HepG2 (cell line): ENCODE measurements at regions not wholly inside any gene's neighbourhood (a gene's known extent, or its start where the extent isn't known, plus 50 kb on each side); places are given as distances from the start of the nearest gene placed in this dataset.

ENCODE experiments used
- ATAC-seq: fragments of 200-7000 bp; cut with Tn5 transposase; 3 replicates; pipeline ENCODE4 v1.9.1; 2020; ENCODE audit warnings: mild to moderate bottlenecking, moderate library complexity
- BruUV-seq: library from RNA; stranded (reverse); fragments of 400-500 nt; replicated peaks from 2 replicates; lab custom pipeline; 2021; lab: Mats Ljungman, UMichigan
- CTCF ChIA-PET: fragments of 300-600 bp; formaldehyde crosslinking; extraction: SDS; loops from one replicate; lab custom pipeline; 2021; ENCODE audit warnings: low total read pairs, inconsistent platforms, low intra/inter-chr PET ratio; lab: Yijun Ruan, JAX
- POLR2A ChIA-PET: fragments of 350-600 bp; sonication (Branson Sonifier 250); formaldehyde crosslinking; loops from one replicate; lab custom pipeline; 2020; ENCODE audit warnings: antibody characterized with exemption, inconsistent platforms; lab: Yijun Ruan, JAX
- DNase-seq: peaks from one replicate; pipeline ENCODE4 v3.0.0-alpha.2; 2015; ENCODE audit warnings: low spot score
- FAIRE-seq: peaks from 3 replicates; lab custom pipeline; 2011; peaks lifted over from hg19 to GRCh38; lab: Jason Lieb, UNC
- H2AFZ ChIP-seq: one replicate; pipeline ENCODE4 v1.6.1; 2011; ENCODE audit warnings: low read length, inconsistent platforms
- H3K27ac ChIP-seq: fragments of 300-600 bp; 3 replicates; pipeline ENCODE4 v1.8.0; 2011; ENCODE audit warnings: mixed run types, mild to moderate bottlenecking, mixed read lengths, low read length, inconsistent platforms; ENCODE audit not compliant: insufficient read depth; ENCODE audit errors: extremely low read length
- H3K27me3 ChIP-seq, 2 experiments: fragments of 200-600 bp in 1 of 2; 2 replicates in 1 of 2; 3 replicates in 1 of 2; pipeline versions ENCODE4 v1.6.0 to v1.8.0; 2011; ENCODE audit warnings: low read length in 2 of 2, mild to moderate bottlenecking in 2 of 2, moderate library complexity in 2 of 2, inconsistent platforms in 1 of 2; ENCODE audit not compliant: insufficient read depth in 2 of 2, control insufficient read depth in 1 of 2
- H3K36me3 ChIP-seq, 2 experiments: fragments of 200-600 bp in 1 of 2; replicated peaks in 1 of 2; 2 replicates in 1 of 2; 3 replicates in 1 of 2; pipeline versions ENCODE4 v1.5.1 to v1.8.0; 2011; ENCODE audit warnings: low read length in 2 of 2, inconsistent platforms in 1 of 2; ENCODE audit not compliant: insufficient read depth in 2 of 2, control insufficient read depth in 1 of 2
- H3K4me1 ChIP-seq: 2 replicates; pipeline ENCODE4 v1.5.1; 2012; ENCODE audit warnings: low read length, inconsistent platforms; ENCODE audit not compliant: insufficient read depth
- H3K4me2 ChIP-seq: 2 replicates; pipeline ENCODE4 v1.6.0; 2011; ENCODE audit warnings: low read depth, low read length, inconsistent platforms
- H3K4me3 ChIP-seq, 3 experiments: fragments of 200-600 bp in 1 of 3; sonication (generic), shearing (Covaris generic) in 1 of 3; replicated peaks in 1 of 3; 2 replicates each; pipeline ENCODE4 v1.5.1; 2011 to 2016; ENCODE audit warnings: low read length in 3 of 3, inconsistent platforms in 2 of 3, low read depth in 2 of 3, mild to moderate bottlenecking in 2 of 3, control low read depth in 1 of 3, mixed read lengths in 1 of 3; ENCODE audit not compliant: insufficient read depth in 1 of 3
- H3K79me2 ChIP-seq: one replicate; pipeline ENCODE4 v1.6.1; 2011; ENCODE audit warnings: low read length, inconsistent platforms; ENCODE audit not compliant: insufficient read depth
- H3K9ac ChIP-seq: 2 replicates; pipeline ENCODE4 v1.6.0; 2011; ENCODE audit warnings: mild to moderate bottlenecking, low read depth, low read length, inconsistent platforms; ENCODE audit not compliant: insufficient read depth
- H3K9me3 ChIP-seq: 2 replicates; pipeline ENCODE4 v1.5.1; 2012; ENCODE audit warnings: mild to moderate bottlenecking, low read length
- H4K20me1 ChIP-seq: 2 replicates; pipeline ENCODE4 v1.6.0; 2011; ENCODE audit warnings: inconsistent platforms, mild to moderate bottlenecking, low read length, moderate library complexity; ENCODE audit not compliant: insufficient read depth
- DNMT1 ChIP-seq: sonication (generic); formaldehyde crosslinking; IDR thresholded peaks from 2 replicates; pipeline ENCODE4 v1.5.1; 2020; ENCODE audit warnings: mild to moderate bottlenecking, missing genetic modification reagents
- HDAC1 ChIP-seq: sonication (generic); formaldehyde crosslinking; IDR thresholded peaks from 2 replicates; pipeline ENCODE4 v1.5.1; 2020; ENCODE audit warnings: mild to moderate bottlenecking, missing genetic modification reagents
- HDAC6 ChIP-seq: fragments of 200-600 bp; sonication (generic); IDR thresholded peaks from 2 replicates; pipeline ENCODE4 v1.7.0; 2017; ENCODE audit warnings: mild to moderate bottlenecking, antibody characterized with exemption, low read length, low read depth
- HOXA9 ChIP-seq: sonication (generic); formaldehyde crosslinking; IDR thresholded peaks from 2 replicates; pipeline ENCODE4 v1.8.1; 2022; ENCODE audit warnings: missing genetic modification reagents, mild to moderate bottlenecking, moderate library complexity, borderline replicate concordance
- SMARCE1 ChIP-seq: fragments of 450-650 bp; IDR thresholded peaks from 2 replicates; pipeline ENCODE4 v1.6.1; 2017; ENCODE audit warnings: borderline replicate concordance
- ZNF564 ChIP-seq: sonication (generic); formaldehyde crosslinking; IDR thresholded peaks from 2 replicates; pipeline ENCODE4 v1.8.1; 2023; ENCODE audit warnings: mild to moderate bottlenecking, missing genetic modification reagents
- WGBS: methylation state at CpG from one replicate; pipeline ENCODE4 v1.1.6; 2017; ENCODE audit warnings: low lambda C conversion rate; 5-methylcytosine and 5-hydroxymethylcytosine counted together
- in situ Hi-C: cut with HindIII; loops from 2 replicates; pipeline ENCODE4 v1.10.0; 2017; ENCODE audit warnings: low pct_unique_long_range_greater_than_20kb; ENCODE audit not compliant: extremely low pct_ligation_motif_present
- intact Hi-C: fragments of 100-400 bp; cut with micrococcal nuclease; formaldehyde crosslinking; loops from one replicate; pipeline ENCODE4 v1.10.0; 2022; ENCODE audit not compliant: unreplicated experiment
- TF ChIP-seq, protein P1 (sequence below): sonication (generic); formaldehyde crosslinking; IDR thresholded peaks from 2 replicates; pipeline ENCODE4 v1.4.0; 2020; ENCODE audit warnings: mild to moderate bottlenecking, missing genetic modification reagents
- TF ChIP-seq, protein P2 (sequence below): sonication (generic); formaldehyde crosslinking; IDR thresholded peaks from 2 replicates; pipeline ENCODE4 v1.4.0; 2020; ENCODE audit warnings: missing genetic modification reagents, mild to moderate bottlenecking, borderline replicate concordance
- TF ChIP-seq, protein P3 (sequence below): sonication (generic); formaldehyde crosslinking; IDR thresholded peaks from 2 replicates; pipeline ENCODE4 v1.8.1; 2022; ENCODE audit warnings: mild to moderate bottlenecking, missing genetic modification reagents
- TF ChIP-seq, protein P4 (sequence below): sonication (generic); formaldehyde crosslinking; IDR thresholded peaks from 2 replicates; pipeline ENCODE4 v1.8.1; 2023; ENCODE audit warnings: mild to moderate bottlenecking, missing genetic modification reagents
- TF ChIP-seq, protein P5 (sequence below): sonication (generic); formaldehyde crosslinking; IDR thresholded peaks from 2 replicates; pipeline ENCODE4 v1.4.0; 2020; ENCODE audit warnings: mild to moderate bottlenecking, missing genetic modification reagents
- TF ChIP-seq, protein P6 (sequence below): sonication (generic); formaldehyde crosslinking; IDR thresholded peaks from 2 replicates; pipeline ENCODE4 v1.4.0; 2020; ENCODE audit warnings: mild to moderate bottlenecking, missing genetic modification reagents

DNA sequence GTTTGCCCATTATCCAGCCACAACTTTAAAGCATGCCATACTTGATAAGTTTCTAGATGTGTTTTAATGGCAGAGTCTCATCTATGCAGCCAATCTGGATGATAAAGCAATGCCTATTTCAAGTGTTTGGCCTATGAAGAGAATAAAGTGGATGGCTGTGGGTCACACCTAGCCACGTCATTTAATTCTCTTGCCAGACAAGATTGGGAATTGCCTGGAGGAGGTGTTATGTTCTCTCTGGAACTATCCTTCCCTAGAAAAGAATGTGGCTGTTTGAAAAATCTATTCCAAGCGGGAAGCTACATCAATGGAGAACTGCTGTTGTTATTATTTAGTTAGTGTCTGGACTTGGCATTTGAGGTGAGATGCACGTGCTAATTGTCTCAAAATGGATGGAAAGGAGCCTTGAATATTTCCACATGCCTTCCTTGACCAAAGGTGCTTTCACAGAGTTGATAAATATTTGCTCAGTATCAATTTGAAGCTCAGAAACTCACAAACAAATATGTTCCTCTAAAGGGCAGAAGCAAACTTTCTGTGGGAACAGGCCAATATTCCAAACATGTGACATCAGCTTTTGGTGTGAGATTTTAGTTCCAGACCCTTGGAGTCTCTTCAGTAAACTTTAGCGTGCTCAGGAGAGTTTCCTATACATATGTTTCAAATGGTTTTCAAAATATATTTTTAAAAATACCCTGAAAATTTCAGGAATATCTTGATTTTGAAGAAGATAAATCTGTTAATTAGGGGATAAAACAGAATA lies 510.6 kb upstream of the SGO1 start:
- ChIA-PET CTCF (no interaction called here), POLR2A (no interaction called here)
- peaks cover 76% of the 10 kb centered on the region for H3K9me3 ChIP-seq
- H3K4me2 ChIP-seq: no peak overlapping the region
- no peaks in the 10 kb centered on the region for H4K20me1 ChIP-seq
- no peaks in the 10 kb centered on the region; a peak in 1 of 5 replicates for H3K27me3 ChIP-seq
- ATAC-seq: no peak
- BruUV-seq: no TSS peak
- no peak for FAIRE-seq
- H3K4me1 ChIP-seq: no peaks in the 10 kb centered on the region
- no peaks in the 10 kb centered on the region for H3K79me2 ChIP-seq
- H3K36me3 ChIP-seq: no peaks in the 10 kb centered on the region
- no peak overlapping the region for H3K9ac ChIP-seq
- no peak overlapping the region for H2AFZ ChIP-seq
- H3K4me3 ChIP-seq: no peak overlapping the region
- DNase-seq: no peak
- no peak overlapping the region for H3K27ac ChIP-seq
- intact Hi-C loops (no loop called here), in situ Hi-C loops (no loop called here)
- WGBS: 4% methylated on average over 4 of the region's 4 CpGs
- TF ChIP-seq, protein P1, sequence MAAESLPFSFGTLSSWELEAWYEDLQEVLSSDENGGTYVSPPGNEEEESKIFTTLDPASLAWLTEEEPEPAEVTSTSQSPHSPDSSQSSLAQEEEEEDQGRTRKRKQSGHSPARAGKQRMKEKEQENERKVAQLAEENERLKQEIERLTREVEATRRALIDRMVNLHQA (CRISPR knock-in tag): no peak
- TF ChIP-seq ZNF564 (CRISPR knock-in tag) (no peak), HOXA9 (no peak), DNMT1 (CRISPR knock-in tag) (no peak), HDAC1 (CRISPR knock-in tag) (no peak), SMARCE1 (no peak), HDAC6 (no peak)
- TF ChIP-seq, protein P2, sequence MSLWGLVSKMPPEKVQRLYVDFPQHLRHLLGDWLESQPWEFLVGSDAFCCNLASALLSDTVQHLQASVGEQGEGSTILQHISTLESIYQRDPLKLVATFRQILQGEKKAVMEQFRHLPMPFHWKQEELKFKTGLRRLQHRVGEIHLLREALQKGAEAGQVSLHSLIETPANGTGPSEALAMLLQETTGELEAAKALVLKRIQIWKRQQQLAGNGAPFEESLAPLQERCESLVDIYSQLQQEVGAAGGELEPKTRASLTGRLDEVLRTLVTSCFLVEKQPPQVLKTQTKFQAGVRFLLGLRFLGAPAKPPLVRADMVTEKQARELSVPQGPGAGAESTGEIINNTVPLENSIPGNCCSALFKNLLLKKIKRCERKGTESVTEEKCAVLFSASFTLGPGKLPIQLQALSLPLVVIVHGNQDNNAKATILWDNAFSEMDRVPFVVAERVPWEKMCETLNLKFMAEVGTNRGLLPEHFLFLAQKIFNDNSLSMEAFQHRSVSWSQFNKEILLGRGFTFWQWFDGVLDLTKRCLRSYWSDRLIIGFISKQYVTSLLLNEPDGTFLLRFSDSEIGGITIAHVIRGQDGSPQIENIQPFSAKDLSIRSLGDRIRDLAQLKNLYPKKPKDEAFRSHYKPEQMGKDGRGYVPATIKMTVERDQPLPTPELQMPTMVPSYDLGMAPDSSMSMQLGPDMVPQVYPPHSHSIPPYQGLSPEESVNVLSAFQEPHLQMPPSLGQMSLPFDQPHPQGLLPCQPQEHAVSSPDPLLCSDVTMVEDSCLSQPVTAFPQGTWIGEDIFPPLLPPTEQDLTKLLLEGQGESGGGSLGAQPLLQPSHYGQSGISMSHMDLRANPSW (CRISPR knock-in tag): no peak
- TF ChIP-seq, protein P3, sequence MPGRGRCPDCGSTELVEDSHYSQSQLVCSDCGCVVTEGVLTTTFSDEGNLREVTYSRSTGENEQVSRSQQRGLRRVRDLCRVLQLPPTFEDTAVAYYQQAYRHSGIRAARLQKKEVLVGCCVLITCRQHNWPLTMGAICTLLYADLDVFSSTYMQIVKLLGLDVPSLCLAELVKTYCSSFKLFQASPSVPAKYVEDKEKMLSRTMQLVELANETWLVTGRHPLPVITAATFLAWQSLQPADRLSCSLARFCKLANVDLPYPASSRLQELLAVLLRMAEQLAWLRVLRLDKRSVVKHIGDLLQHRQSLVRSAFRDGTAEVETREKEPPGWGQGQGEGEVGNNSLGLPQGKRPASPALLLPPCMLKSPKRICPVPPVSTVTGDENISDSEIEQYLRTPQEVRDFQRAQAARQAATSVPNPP (CRISPR knock-in tag): no peak
- TF ChIP-seq, protein P4, sequence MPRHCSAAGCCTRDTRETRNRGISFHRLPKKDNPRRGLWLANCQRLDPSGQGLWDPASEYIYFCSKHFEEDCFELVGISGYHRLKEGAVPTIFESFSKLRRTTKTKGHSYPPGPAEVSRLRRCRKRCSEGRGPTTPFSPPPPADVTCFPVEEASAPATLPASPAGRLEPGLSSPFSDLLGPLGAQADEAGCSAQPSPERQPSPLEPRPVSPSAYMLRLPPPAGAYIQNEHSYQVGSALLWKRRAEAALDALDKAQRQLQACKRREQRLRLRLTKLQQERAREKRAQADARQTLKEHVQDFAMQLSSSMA (CRISPR knock-in tag): no peak
- TF ChIP-seq, protein P5, sequence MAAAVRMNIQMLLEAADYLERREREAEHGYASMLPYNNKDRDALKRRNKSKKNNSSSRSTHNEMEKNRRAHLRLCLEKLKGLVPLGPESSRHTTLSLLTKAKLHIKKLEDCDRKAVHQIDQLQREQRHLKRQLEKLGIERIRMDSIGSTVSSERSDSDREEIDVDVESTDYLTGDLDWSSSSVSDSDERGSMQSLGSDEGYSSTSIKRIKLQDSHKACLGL (CRISPR knock-in tag): no peak
- TF ChIP-seq, protein P6, sequence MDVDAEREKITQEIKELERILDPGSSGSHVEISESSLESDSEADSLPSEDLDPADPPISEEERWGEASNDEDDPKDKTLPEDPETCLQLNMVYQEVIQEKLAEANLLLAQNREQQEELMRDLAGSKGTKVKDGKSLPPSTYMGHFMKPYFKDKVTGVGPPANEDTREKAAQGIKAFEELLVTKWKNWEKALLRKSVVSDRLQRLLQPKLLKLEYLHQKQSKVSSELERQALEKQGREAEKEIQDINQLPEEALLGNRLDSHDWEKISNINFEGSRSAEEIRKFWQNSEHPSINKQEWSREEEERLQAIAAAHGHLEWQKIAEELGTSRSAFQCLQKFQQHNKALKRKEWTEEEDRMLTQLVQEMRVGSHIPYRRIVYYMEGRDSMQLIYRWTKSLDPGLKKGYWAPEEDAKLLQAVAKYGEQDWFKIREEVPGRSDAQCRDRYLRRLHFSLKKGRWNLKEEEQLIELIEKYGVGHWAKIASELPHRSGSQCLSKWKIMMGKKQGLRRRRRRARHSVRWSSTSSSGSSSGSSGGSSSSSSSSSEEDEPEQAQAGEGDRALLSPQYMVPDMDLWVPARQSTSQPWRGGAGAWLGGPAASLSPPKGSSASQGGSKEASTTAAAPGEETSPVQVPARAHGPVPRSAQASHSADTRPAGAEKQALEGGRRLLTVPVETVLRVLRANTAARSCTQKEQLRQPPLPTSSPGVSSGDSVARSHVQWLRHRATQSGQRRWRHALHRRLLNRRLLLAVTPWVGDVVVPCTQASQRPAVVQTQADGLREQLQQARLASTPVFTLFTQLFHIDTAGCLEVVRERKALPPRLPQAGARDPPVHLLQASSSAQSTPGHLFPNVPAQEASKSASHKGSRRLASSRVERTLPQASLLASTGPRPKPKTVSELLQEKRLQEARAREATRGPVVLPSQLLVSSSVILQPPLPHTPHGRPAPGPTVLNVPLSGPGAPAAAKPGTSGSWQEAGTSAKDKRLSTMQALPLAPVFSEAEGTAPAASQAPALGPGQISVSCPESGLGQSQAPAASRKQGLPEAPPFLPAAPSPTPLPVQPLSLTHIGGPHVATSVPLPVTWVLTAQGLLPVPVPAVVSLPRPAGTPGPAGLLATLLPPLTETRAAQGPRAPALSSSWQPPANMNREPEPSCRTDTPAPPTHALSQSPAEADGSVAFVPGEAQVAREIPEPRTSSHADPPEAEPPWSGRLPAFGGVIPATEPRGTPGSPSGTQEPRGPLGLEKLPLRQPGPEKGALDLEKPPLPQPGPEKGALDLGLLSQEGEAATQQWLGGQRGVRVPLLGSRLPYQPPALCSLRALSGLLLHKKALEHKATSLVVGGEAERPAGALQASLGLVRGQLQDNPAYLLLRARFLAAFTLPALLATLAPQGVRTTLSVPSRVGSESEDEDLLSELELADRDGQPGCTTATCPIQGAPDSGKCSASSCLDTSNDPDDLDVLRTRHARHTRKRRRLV: no peak
